Uterus (tissue), 3 donors: ENCODE measurements at regions not wholly inside any gene's neighbourhood (a gene's known extent, or its start where the extent isn't known, plus 50 kb on each side); places are given as distances from the start of the nearest gene placed in this dataset.

Experiments used
- DNase-seq, 2 donors: peaks; one replicate each; pipeline ENCODE4 v3.0.0-alpha.2; 2019 to 2020
- H3K27ac ChIP-seq, 2 donors: fragments of 200-600 bp; sonication (generic); 1 replicate in 1 of 2; 2 replicates in 1 of 2; pipeline ENCODE4 v1.5.1; 2016 to 2018
- H3K27me3 ChIP-seq, 2 donors: fragments of 200-600 bp; sonication (generic); one replicate each; pipeline ENCODE4 v1.5.1; 2018 to 2019; ENCODE audit warnings: control low read depth in 1 of 2
- H3K36me3 ChIP-seq, 2 donors: fragments of 200-600 bp; sonication (generic); one replicate each; pipeline ENCODE4 v1.5.1; 2019; ENCODE audit warnings: control low read depth in 1 of 2
- H3K4me1 ChIP-seq, 2 donors: fragments of 200-600 bp; sonication (generic); one replicate each; pipeline ENCODE4 v1.5.1; 2018 to 2019; ENCODE audit warnings: control low read depth in 1 of 2
- H3K4me3 ChIP-seq, 2 donors: fragments of 200-600 bp; sonication (generic); 1 replicate in 1 of 2; 2 replicates in 1 of 2; pipeline ENCODE4 v1.5.1; 2018 to 2019; ENCODE audit warnings: mild to moderate bottlenecking in 1 of 2
- H3K9me3 ChIP-seq, 2 donors: fragments of 200-600 bp; sonication (generic); one replicate each; pipeline ENCODE4 v1.5.1; 2019; ENCODE audit warnings: control low read depth in 1 of 2
- CTCF ChIP-seq, 4 experiments: fragments of 200-600 bp in 2 of 4; fragments of 450-650 bp in 2 of 4; sonication (generic) in 2 of 4; IDR thresholded peaks; one replicate each; pipeline ENCODE4 v1.5.1; 2016 to 2019; ENCODE audit warnings: antibody characterized with exemption in 4 of 4, mild to moderate bottlenecking in 2 of 4, moderate library complexity in 1 of 4
- POLR2A ChIP-seq, 2 donors: fragments of 450-650 bp; IDR thresholded peaks; one replicate each; pipeline ENCODE4 v1.6.1; 2016; ENCODE audit warnings: antibody characterized with exemption in 2 of 2, mild to moderate bottlenecking in 1 of 2, moderate library complexity in 1 of 2
- intact Hi-C: fragments of 100-400 bp; cut with DNase I; formaldehyde crosslinking; loops from one replicate; pipeline ENCODE4 v1.15.1; 2023; ENCODE audit warnings: low total_unique reads
- donor health status: DM: yes; HTN: yes; CAD: no.

GRCh38 chrX:43525901-43526610, 130.0 kb upstream of the MAOA start:
- no peak for TF ChIP-seq CTCF (IDR thresholded peaks at IDR 0.05)
- no peak for TF ChIP-seq POLR2A (IDR thresholded peaks at IDR 0.05)
- DNase-seq: no peak
- H3K4me1 ChIP-seq: no peaks in the 10 kb centered on the region
- no peaks in the 10 kb centered on the region for H3K9me3 ChIP-seq
- no peaks in the 10 kb centered on the region for H3K27me3 ChIP-seq
- H3K4me3 ChIP-seq: no peak overlapping the region
- no peak overlapping the region for H3K27ac ChIP-seq
- no peaks in the 10 kb centered on the region for H3K36me3 ChIP-seq
- intact Hi-C loops: no loop called here

GRCh38 chrX:43526878-43527277, 129.2 kb upstream of the MAOA start:
- TF ChIP-seq POLR2A (IDR thresholded peaks at IDR 0.05) (no peak), CTCF (IDR thresholded peaks at IDR 0.05) (no peak)
- no peaks in the 10 kb centered on the region for H3K4me1 ChIP-seq
- H3K9me3 ChIP-seq: no peaks in the 10 kb centered on the region

GRCh38 chrX:43527801-43528200, 128.3 kb upstream of the MAOA start:
- Histone ChIP-seq H3K27me3 (peaks cover 0 to 2% of the 10 kb centered on the region in 2 donors), H3K4me1 (no peaks in the 10 kb centered on the region), H3K27ac (no peak overlapping the region), H3K36me3 (no peaks in the 10 kb centered on the region), H3K9me3 (no peaks in the 10 kb centered on the region), H3K4me3 (no peak overlapping the region)
- TF ChIP-seq CTCF (IDR thresholded peaks at IDR 0.05) (no peak), POLR2A (IDR thresholded peaks at IDR 0.05) (no peak)
- DNase-seq: no peak
- intact Hi-C loops: no loop called here

More at GRCh38 chrX:43526878-43527277, 129.2 kb upstream of the MAOA start:
- intact Hi-C loops: no loop called here
- no peak overlapping the region for H3K27ac ChIP-seq
- no peaks in the 10 kb centered on the region for H3K36me3 ChIP-seq
- no peak overlapping the region for H3K4me3 ChIP-seq
- no peak for DNase-seq
- H3K27me3 ChIP-seq: no peaks in the 10 kb centered on the region

- no peaks in the 10 kb centered on the region for H3K4me1 ChIP-seq
- no peak overlapping the region for H3K27ac ChIP-seq
- H3K36me3 ChIP-seq: no peaks in the 10 kb centered on the region
- DNase-seq: no peak
- intact Hi-C loops: no loop called here
- TF ChIP-seq POLR2A (IDR thresholded peaks at IDR 0.05): no peak
- TF ChIP-seq CTCF (IDR thresholded peaks at IDR 0.05): no peak
- no peaks in the 10 kb centered on the region for H3K9me3 ChIP-seq
- H3K4me3 ChIP-seq: no peak overlapping the region
- H3K27me3 ChIP-seq: peaks cover 0 to 5% of the 10 kb centered on the region in 2 donors
Measured at GRCh38 chrX:43530837-43531236, 125.3 kb upstream of the MAOA start.

GRCh38 chrX:43540318-43540717, 115.8 kb upstream of the MAOA start:
- Histone ChIP-seq H3K27ac (no peak overlapping the region), H3K36me3 (no peaks in the 10 kb centered on the region), H3K27me3 (no peaks in the 10 kb centered on the region), H3K9me3 (no peaks in the 10 kb centered on the region), H3K4me1 (no peaks in the 10 kb centered on the region), H3K4me3 (no peak overlapping the region)
- TF ChIP-seq CTCF (IDR thresholded peaks at IDR 0.05): no peak
- TF ChIP-seq POLR2A (IDR thresholded peaks at IDR 0.05): no peak
- DNase-seq: no peak
- intact Hi-C loops: no loop called here
